ENCODE measurements at regions not wholly inside any gene's neighbourhood (a gene's known extent, or its start where the extent isn't known, plus 50 kb on each side); places are given as distances from the start of the nearest gene placed in this dataset.
"Not testable (repeated sequence)": the region's sequence is repeated elsewhere in the genome, so short reads cannot be mapped to it uniquely, and the experiment has no call there.

DNA sequence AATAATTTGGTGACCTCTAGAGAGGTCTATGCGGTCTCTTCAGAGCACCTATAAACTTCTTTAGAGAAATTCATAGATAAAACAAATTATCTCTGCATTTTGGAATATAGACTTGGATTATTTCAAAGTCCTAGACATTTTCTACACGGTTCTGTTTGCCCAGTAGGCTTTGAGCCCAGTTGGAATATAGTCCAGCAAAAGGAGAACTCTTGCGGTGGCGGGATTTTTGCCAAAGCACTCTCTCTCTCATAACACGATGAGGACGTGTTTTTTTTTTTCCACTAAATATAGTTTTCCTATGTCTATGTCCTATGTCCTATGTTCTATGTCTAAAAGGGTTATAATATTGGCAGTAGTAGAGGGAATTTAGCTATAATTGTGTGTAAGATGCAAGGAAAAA lies 164.9 kb upstream of the AGR3 start:
- no peak overlapping the region for H3K27ac ChIP-seq
- TF ChIP-seq, protein P1, sequence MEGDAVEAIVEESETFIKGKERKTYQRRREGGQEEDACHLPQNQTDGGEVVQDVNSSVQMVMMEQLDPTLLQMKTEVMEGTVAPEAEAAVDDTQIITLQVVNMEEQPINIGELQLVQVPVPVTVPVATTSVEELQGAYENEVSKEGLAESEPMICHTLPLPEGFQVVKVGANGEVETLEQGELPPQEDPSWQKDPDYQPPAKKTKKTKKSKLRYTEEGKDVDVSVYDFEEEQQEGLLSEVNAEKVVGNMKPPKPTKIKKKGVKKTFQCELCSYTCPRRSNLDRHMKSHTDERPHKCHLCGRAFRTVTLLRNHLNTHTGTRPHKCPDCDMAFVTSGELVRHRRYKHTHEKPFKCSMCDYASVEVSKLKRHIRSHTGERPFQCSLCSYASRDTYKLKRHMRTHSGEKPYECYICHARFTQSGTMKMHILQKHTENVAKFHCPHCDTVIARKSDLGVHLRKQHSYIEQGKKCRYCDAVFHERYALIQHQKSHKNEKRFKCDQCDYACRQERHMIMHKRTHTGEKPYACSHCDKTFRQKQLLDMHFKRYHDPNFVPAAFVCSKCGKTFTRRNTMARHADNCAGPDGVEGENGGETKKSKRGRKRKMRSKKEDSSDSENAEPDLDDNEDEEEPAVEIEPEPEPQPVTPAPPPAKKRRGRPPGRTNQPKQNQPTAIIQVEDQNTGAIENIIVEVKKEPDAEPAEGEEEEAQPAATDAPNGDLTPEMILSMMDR (conservative IDR thresholded peaks at IDR 0.05) = no peak

DNA sequence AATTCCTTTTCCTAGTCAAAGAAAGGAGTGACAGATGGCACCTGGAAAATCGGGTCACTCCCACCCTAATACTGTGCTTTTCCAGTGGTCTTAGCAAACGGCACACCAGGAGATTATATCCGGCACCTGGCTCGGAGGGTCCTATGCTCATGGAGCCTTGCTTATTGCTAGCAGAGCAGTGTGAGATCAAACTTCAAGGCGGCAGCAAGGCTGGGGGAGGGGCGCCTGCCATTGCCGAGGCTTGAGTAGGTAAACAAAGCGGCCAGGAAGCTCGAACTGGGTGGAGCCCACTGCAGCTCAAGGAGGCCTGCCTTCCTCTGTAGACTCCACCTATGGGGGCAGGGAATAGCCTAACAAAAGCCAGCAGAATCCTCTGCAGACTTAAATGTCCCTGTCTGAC lies 171.4 kb upstream of the AGR3 start:
- H3K27ac ChIP-seq = not testable (repeated sequence)

DNA sequence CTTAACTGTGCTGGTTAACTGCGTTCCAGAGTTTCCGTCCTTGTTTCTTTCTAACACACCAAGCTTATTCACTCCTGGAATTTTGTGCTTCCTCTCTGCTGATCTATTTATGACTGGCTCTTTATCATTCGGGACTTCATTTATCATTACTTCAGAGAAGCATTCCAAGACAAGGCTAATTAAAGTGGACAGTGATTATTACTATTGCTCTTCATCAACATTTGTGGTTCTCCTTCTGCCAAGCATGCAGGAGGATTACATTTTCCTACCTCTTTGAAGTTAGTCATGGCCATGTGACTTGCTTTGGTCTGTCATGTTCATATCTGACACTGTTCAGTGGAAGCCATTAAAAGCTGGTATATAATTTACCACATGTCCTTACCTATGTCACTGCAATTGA lies 172.4 kb upstream of the AGR3 start:
- TF ChIP-seq, protein P1 (conservative IDR thresholded peaks at IDR 0.05) = no peak
- H3K27ac ChIP-seq = no peak overlapping the region

DNA sequence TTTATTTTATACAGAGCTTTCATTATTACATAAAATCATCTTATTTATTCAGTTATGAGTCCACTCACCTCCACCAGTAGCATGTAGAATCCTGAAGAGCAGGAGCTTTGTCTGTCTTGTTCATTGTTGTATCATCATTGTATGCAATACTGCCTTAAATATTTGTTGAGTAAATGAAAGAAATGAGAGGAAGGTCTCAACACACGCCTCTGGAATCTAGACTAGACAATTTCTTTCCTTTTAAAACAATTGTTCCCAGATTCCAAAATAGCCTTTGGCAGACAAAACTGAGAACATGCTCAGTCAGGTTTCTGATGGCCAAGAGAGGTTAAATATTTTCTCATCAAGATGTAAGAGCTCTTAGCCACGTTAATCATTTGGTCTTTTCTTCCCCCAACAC lies 173.1 kb upstream of the AGR3 start:
- TF ChIP-seq, protein P1 (conservative IDR thresholded peaks at IDR 0.05) = no peak
- H3K27ac ChIP-seq = no peak overlapping the region

DNA sequence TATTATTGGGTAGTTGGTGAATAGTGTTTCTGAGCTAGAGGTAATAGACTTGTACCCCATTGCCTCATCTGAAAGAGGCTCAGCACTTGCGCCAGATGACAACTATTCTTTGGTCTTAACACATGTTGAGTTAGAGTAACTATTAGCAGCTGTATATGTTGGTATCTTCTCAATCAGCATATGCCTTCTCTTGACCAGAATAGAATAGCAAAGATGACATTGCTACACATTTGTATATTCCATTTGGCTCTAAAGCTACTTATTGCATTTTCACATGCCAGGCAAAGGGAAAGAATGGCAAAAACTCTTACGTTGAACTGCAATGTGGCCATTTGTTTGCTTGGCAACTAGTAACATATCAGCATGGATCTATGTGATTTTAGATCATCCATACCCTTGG lies 173.8 kb upstream of the AGR3 start:
- no peak overlapping the region for H3K27ac ChIP-seq
- TF ChIP-seq, protein P1 (conservative IDR thresholded peaks at IDR 0.05) = no peak

DNA sequence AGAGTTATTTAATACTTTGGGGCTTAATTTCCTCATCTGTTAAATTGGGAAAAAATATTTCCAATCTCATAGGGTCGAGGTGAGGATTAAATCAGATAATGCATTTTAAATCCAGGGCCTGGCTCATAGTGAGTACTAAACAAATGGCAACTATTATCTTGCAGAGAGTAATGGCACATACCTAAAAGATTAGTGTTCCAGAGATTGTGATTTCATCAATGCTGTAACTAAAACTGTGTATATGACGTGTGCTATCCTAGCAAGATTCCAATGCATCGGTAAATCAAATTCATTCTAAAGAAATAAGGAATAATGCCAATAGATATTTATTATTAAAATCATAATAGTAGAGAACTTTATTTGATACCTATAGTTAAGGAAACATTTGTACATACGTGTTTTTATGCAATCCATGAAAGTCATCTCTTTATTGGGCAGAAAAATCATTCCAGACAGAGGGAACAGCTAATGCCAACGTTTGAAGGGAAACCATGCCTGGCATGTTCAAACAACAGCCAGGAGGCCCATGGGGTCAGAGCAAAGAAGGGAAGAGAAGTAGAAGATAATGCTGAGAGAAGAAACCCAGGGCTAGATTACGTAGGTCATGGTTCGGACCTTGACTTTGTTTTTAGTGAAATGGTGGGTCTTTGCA lies 174.8 kb upstream of the AGR3 start:
- no peak overlapping the region for H3K27ac ChIP-seq
- TF ChIP-seq, protein P1 (conservative IDR thresholded peaks at IDR 0.05) = no peak

DNA sequence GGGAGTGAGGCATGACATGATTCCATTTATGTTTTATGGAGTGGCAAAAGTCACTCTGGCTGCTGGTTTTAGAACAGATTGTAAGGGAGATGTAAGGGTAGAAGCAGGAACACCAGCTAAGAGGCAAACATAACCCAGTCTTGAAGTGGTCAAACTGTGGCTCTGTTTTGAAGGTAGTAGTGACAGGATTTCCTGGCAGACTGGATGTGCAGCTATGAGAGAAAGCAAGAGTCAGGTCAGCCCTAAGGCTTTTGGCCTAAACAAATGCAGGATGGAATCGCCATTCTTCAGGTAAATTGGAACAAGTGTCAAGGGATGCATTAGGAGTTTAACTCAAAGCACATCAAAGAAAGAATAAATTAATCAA lies 175.3 kb upstream of the AGR3 start:
- no peak overlapping the region for H3K27ac ChIP-seq
- TF ChIP-seq, protein P1 (conservative IDR thresholded peaks at IDR 0.05) = no peak

DNA sequence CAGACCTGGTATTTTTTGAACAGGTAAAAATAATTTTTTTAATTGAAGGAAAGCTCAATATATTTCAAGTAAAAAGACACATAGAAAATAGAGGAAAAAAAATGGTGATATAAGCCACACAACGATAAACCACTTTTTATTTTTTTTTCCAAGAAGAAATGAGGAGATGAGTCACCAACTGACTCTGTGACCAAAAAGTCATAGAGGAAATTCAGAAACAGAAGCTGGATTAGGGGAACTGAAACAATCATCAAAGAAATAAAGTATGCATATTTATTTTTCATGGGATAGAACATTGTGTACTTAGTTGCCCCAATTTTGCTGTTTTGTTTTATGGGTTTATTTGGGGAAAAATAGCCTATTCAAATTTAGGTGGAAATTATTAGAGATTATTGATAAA lies 176.8 kb upstream of the AGR3 start:
- TF ChIP-seq, protein P1 (conservative IDR thresholded peaks at IDR 0.05) = no peak
- no peak overlapping the region for H3K27ac ChIP-seq

Data from VCaP (cell line).